Liver (tissue), 8 donors: ENCODE measurements at regions not wholly inside any gene's neighbourhood (a gene's known extent, or its start where the extent isn't known, plus 50 kb on each side); places are given as distances from the start of the nearest gene placed in this dataset.

Source experiments
- DNase-seq: peaks from one replicate; pipeline ENCODE4 v3.0.0-alpha.2; 2017; ENCODE audit warnings: low spot score
- H3K27ac ChIP-seq, 2 donors: one replicate each; pipeline ENCODE4 v1.7.0; 2013; ENCODE audit warnings: inconsistent platforms in 2 of 2, low read length in 2 of 2, control low read depth in 1 of 2, low read depth in 1 of 2, mild to moderate bottlenecking in 1 of 2
- H3K27me3 ChIP-seq, 4 donors: one replicate each; pipeline versions ENCODE4 v1.6.1 to v1.7.0; 2013; ENCODE audit warnings: low read length in 3 of 4, inconsistent platforms in 1 of 4, mild to moderate bottlenecking in 1 of 4, moderate library complexity in 1 of 4; ENCODE audit not compliant: control insufficient read depth in 4 of 4, insufficient read depth in 4 of 4
- H3K36me3 ChIP-seq, 4 donors: one replicate each; pipeline versions ENCODE4 v1.6.1 to v1.7.0; 2013; ENCODE audit warnings: low read length in 3 of 4, mild to moderate bottlenecking in 3 of 4, low read depth in 1 of 4, moderate library complexity in 1 of 4; ENCODE audit not compliant: control insufficient read depth in 4 of 4, insufficient read depth in 3 of 4
- H3K4me1 ChIP-seq, 4 donors: one replicate each; pipeline versions ENCODE4 v1.6.1 to v1.7.0; 2013; ENCODE audit warnings: low read length in 3 of 4, mild to moderate bottlenecking in 3 of 4, moderate library complexity in 1 of 4; ENCODE audit not compliant: control insufficient read depth in 4 of 4, insufficient read depth in 4 of 4
- H3K4me3 ChIP-seq, 3 donors: one replicate each; pipeline versions ENCODE4 v1.6.1 to v1.7.0; 2013; ENCODE audit warnings: low read length in 3 of 3, control low read depth in 1 of 3, low read depth in 1 of 3, mild to moderate bottlenecking in 1 of 3
- H3K9ac ChIP-seq, 2 donors: one replicate each; pipeline ENCODE4 v1.7.0; 2013; ENCODE audit warnings: low read length in 2 of 2, mild to moderate bottlenecking in 2 of 2, moderate library complexity in 2 of 2, control low read depth in 1 of 2, low read depth in 1 of 2
- H3K9me3 ChIP-seq, 4 donors: one replicate each; pipeline versions ENCODE4 v1.6.1 to v1.7.0; 2013; ENCODE audit warnings: low read length in 3 of 4; ENCODE audit not compliant: control insufficient read depth in 4 of 4
- EGR1 ChIP-seq, 2 donors: IDR thresholded peaks; 2 replicates each; pipeline ENCODE4 v1.6.1; 2016 to 2018; ENCODE audit warnings: antibody characterized with exemption in 2 of 2, low read depth in 2 of 2
- FOXA1 ChIP-seq: IDR thresholded peaks from 2 replicates; pipeline ENCODE4 v1.6.1; 2016; ENCODE audit warnings: antibody characterized with exemption
- FOXA2 ChIP-seq: IDR thresholded peaks from 2 replicates; pipeline ENCODE4 v1.6.1; 2016; ENCODE audit warnings: antibody characterized with exemption
- GABPA ChIP-seq, 2 donors: IDR thresholded peaks in 1 of 2; conservative IDR thresholded peaks in 1 of 2; 2 replicates each; pipeline ENCODE4 v1.6.1; 2016; ENCODE audit warnings: antibody characterized with exemption in 2 of 2, mild to moderate bottlenecking in 1 of 2, moderate library complexity in 1 of 2
- HNF4A ChIP-seq, 2 donors: conservative IDR thresholded peaks; 2 replicates each; pipeline ENCODE4 v1.6.1; 2016; ENCODE audit warnings: antibody characterized with exemption in 2 of 2, mild to moderate bottlenecking in 2 of 2
- HNF4G ChIP-seq: IDR thresholded peaks from 2 replicates; pipeline ENCODE4 v1.6.1; 2016; ENCODE audit warnings: antibody characterized with exemption
- NR2F2 ChIP-seq: IDR thresholded peaks from 2 replicates; pipeline ENCODE4 v1.6.1; 2016; ENCODE audit warnings: antibody characterized with exemption
- RAD21 ChIP-seq, 2 donors: IDR thresholded peaks; 2 replicates each; pipeline ENCODE4 v1.6.1; 2016; ENCODE audit warnings: antibody characterized with exemption in 2 of 2, mild to moderate bottlenecking in 2 of 2
- YY1 ChIP-seq: IDR thresholded peaks from 2 replicates; pipeline ENCODE4 v1.6.1; 2016; ENCODE audit warnings: antibody characterized with exemption, mild to moderate bottlenecking
- WGBS: extraction: QIAGEN DNeasy Blood & Tissue Kit; methylation state at CpG from one replicate; pipeline ENCODE4 v1.1.7; 2013; 5-methylcytosine and 5-hydroxymethylcytosine counted together
- TF ChIP-seq, protein P1 (sequence below): fragments of 150-350 bp; IDR thresholded peaks from 2 replicates; pipeline ENCODE4 v1.5.1; 2017; ENCODE audit warnings: improper control_type of control experiment, low read depth, low read length; ENCODE audit not compliant: missing input control
- TF ChIP-seq, protein P2 (sequence below): IDR thresholded peaks from 2 replicates; pipeline ENCODE4 v1.6.1; 2016; ENCODE audit warnings: antibody characterized with exemption, mild to moderate bottlenecking
- TF ChIP-seq, protein P3 (sequence below): IDR thresholded peaks from 2 replicates; pipeline ENCODE4 v1.6.1; 2016; ENCODE audit warnings: antibody characterized with exemption
- donor health status: healthy.
- donor health status: healthy.
- donor health status: healthy.
- donor health status: healthy.
- donor health status: healthy.

DNA sequence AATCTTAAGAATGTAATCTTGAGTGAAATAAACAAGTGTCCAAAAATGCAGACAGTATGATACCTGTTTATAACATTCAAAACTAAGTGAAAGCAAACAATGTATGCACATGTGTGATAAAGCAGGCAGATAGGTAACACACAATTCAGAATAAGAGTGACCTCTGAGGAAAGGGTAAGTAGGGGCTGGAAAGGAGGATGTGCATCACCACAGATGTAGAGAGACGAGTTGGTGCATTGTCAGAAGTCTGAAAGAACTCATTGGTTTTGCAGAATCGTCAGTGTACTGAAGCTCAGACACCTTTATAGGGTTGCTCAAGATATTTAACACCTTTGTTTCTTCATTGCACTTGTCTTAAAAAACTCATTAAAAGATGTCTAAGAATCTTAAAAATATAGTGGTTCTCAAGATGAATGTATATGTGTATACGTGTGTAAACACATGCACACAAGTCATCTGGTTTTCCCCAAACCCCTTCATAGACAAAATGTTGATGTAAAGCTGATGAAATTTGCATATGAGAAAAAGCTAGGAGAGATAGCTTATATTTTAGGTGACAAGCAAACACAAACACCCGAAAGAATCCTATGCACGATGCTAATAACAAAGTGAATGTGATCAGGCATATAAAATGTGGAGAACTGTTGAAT, 197.6 kb upstream of the MEF2C start:
- TF ChIP-seq RAD21 (IDR thresholded peaks at IDR 0.05): no peak
- TF ChIP-seq, protein P1, sequence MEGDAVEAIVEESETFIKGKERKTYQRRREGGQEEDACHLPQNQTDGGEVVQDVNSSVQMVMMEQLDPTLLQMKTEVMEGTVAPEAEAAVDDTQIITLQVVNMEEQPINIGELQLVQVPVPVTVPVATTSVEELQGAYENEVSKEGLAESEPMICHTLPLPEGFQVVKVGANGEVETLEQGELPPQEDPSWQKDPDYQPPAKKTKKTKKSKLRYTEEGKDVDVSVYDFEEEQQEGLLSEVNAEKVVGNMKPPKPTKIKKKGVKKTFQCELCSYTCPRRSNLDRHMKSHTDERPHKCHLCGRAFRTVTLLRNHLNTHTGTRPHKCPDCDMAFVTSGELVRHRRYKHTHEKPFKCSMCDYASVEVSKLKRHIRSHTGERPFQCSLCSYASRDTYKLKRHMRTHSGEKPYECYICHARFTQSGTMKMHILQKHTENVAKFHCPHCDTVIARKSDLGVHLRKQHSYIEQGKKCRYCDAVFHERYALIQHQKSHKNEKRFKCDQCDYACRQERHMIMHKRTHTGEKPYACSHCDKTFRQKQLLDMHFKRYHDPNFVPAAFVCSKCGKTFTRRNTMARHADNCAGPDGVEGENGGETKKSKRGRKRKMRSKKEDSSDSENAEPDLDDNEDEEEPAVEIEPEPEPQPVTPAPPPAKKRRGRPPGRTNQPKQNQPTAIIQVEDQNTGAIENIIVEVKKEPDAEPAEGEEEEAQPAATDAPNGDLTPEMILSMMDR: no peak
- TF ChIP-seq HNF4G: no peak
- TF ChIP-seq YY1: no peak
- TF ChIP-seq HNF4A (conservative IDR thresholded peaks at IDR 0.05): no peak
- no peak for TF ChIP-seq EGR1 (IDR thresholded peaks at IDR 0.05; ENCODE audit: low read depth in 2 of 2)
- no peak for TF ChIP-seq GABPA (IDR thresholded peaks at IDR 0.05 in 1 of 2, conservative IDR thresholded peaks at IDR 0.05 in 1 of 2)
- TF ChIP-seq NR2F2: no peak
- TF ChIP-seq FOXA1: no peak
- Histone ChIP-seq H3K4me1 (no peaks in the 10 kb centered on the region), H3K27ac (no peak overlapping the region), H3K27me3 (no peaks in the 10 kb centered on the region), H3K9ac (no peak overlapping the region), H3K36me3 (no peaks in the 10 kb centered on the region), H3K9me3 (no peaks in the 10 kb centered on the region), H3K4me3 (no peak overlapping the region)
- no peak for DNase-seq
- WGBS: 90% methylated on average over 5 of the region's 5 CpGs

DNA sequence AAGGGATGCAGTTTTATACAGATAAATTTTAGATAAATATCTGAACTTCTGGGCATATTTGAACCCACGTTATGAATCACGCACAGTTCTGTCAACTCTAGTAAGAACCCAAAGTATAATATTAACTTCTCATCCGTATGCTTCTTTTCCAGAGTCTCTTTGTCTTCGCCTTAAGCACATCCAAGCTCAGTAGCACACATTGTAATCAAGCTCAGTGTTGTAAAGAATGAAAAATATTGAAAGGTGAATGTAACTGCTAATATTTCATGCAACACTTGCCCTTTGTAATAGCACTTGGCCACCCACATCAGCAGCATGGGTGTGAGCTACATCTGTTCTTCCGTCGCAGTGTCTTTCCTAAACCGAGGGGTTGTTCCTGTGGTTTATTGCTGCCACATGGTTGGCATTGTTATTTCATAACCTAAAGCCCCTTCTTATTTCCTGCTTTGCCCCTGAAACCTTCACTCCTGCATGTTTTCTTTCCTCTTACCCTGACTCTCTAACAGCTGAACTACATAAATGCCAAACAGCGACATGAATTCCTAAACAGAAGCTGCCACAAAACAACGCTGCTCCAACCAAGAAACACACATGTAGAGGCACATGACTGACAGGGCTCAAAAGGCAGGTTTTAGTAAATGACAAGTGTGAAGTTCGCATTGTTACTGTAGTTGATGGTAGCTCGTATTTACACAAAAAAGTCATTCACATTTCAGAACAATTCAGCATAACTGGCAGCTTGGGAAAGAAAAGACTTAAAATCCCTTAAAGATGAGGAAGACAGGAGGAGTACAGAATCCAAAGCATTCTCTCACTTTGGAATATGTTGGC, 190.1 kb upstream of the MEF2C start:
- no peak overlapping the region for H3K4me3 ChIP-seq
- H3K9me3 ChIP-seq: no peaks in the 10 kb centered on the region
- H3K36me3 ChIP-seq: no peaks in the 10 kb centered on the region
- no peak for TF ChIP-seq HNF4G
- TF ChIP-seq, protein P2, sequence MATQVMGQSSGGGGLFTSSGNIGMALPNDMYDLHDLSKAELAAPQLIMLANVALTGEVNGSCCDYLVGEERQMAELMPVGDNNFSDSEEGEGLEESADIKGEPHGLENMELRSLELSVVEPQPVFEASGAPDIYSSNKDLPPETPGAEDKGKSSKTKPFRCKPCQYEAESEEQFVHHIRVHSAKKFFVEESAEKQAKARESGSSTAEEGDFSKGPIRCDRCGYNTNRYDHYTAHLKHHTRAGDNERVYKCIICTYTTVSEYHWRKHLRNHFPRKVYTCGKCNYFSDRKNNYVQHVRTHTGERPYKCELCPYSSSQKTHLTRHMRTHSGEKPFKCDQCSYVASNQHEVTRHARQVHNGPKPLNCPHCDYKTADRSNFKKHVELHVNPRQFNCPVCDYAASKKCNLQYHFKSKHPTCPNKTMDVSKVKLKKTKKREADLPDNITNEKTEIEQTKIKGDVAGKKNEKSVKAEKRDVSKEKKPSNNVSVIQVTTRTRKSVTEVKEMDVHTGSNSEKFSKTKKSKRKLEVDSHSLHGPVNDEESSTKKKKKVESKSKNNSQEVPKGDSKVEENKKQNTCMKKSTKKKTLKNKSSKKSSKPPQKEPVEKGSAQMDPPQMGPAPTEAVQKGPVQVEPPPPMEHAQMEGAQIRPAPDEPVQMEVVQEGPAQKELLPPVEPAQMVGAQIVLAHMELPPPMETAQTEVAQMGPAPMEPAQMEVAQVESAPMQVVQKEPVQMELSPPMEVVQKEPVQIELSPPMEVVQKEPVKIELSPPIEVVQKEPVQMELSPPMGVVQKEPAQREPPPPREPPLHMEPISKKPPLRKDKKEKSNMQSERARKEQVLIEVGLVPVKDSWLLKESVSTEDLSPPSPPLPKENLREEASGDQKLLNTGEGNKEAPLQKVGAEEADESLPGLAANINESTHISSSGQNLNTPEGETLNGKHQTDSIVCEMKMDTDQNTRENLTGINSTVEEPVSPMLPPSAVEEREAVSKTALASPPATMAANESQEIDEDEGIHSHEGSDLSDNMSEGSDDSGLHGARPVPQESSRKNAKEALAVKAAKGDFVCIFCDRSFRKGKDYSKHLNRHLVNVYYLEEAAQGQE: no peak
- TF ChIP-seq, protein P3, sequence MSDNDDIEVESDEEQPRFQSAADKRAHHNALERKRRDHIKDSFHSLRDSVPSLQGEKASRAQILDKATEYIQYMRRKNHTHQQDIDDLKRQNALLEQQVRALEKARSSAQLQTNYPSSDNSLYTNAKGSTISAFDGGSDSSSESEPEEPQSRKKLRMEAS: no peak
- TF ChIP-seq FOXA2: no peak
- H3K27ac ChIP-seq: no peak overlapping the region
- no peak for DNase-seq
- H3K4me1 ChIP-seq: no peaks in the 10 kb centered on the region
- no peaks in the 10 kb centered on the region for H3K27me3 ChIP-seq
- WGBS: 73% methylated on average over 11 of the region's 11 CpGs
- no peak overlapping the region for H3K9ac ChIP-seq
